ENCODE measurements at regions not wholly inside any gene's neighbourhood (a gene's known extent, or its start where the extent isn't known, plus 50 kb on each side); places are given as distances from the start of the nearest gene placed in this dataset.

DNA sequence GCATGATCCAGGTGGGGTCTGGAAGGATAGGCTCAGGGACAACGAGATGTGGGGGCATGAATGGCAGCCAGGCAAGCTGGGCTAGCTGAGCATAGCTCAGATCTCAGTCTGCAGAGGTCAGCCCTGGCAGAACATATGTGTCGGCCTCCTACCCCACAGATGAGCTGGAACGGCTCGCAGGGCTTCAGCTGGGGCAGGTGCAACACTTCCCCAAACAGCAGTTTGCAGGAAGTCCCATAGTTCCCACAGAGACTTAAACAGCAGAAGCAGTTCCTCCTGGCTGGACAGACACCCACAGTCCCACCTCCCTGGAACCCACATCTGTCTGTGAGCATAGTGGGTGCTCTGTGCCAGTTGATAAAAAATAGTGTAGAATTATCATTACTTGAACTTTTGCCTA, 404.6 kb downstream of the GADD45G start:
- no peaks in the 10 kb centered on the region for H3K27me3 ChIP-seq (ENCODE audit: control insufficient read depth in 3 of 3, insufficient read depth in 3 of 3, low read length in 2 of 3)
- ATAC-seq (ENCODE audit: insufficient read depth, low FRiP score) (no peak), DNase-seq (no peak)
- WGBS, 2 donors = 37 to 68% methylated on average over 4 of the region's 4 CpGs
- H3K9me3 ChIP-seq (ENCODE audit: control insufficient read depth in 4 of 4, insufficient read depth in 3 of 4, low read length in 3 of 4) = peaks cover 0 to 3% (median 0%) of the 10 kb centered on the region in 4 donors
- H3K36me3 ChIP-seq (ENCODE audit: control insufficient read depth in 4 of 4, insufficient read depth in 4 of 4, low read length in 4 of 4) = no peaks in the 10 kb centered on the region
- no peak overlapping the region for H3K4me3 ChIP-seq
- H3K27ac ChIP-seq (ENCODE audit: low read depth in 1 of 2, low read length in 1 of 2) = no peak overlapping the region
- H3K9ac ChIP-seq (ENCODE audit: insufficient read depth in 1 of 2, low read length in 2 of 2) = no peak overlapping the region
- no peaks in the 10 kb centered on the region for H3K4me1 ChIP-seq (ENCODE audit: control insufficient read depth in 5 of 5, insufficient read depth in 5 of 5, low read length in 5 of 5)
- TF ChIP-seq, protein P1, sequence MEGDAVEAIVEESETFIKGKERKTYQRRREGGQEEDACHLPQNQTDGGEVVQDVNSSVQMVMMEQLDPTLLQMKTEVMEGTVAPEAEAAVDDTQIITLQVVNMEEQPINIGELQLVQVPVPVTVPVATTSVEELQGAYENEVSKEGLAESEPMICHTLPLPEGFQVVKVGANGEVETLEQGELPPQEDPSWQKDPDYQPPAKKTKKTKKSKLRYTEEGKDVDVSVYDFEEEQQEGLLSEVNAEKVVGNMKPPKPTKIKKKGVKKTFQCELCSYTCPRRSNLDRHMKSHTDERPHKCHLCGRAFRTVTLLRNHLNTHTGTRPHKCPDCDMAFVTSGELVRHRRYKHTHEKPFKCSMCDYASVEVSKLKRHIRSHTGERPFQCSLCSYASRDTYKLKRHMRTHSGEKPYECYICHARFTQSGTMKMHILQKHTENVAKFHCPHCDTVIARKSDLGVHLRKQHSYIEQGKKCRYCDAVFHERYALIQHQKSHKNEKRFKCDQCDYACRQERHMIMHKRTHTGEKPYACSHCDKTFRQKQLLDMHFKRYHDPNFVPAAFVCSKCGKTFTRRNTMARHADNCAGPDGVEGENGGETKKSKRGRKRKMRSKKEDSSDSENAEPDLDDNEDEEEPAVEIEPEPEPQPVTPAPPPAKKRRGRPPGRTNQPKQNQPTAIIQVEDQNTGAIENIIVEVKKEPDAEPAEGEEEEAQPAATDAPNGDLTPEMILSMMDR (IDR thresholded peaks at IDR 0.05; ENCODE audit: control extremely low read depth, extremely low read depth) = no peak

DNA sequence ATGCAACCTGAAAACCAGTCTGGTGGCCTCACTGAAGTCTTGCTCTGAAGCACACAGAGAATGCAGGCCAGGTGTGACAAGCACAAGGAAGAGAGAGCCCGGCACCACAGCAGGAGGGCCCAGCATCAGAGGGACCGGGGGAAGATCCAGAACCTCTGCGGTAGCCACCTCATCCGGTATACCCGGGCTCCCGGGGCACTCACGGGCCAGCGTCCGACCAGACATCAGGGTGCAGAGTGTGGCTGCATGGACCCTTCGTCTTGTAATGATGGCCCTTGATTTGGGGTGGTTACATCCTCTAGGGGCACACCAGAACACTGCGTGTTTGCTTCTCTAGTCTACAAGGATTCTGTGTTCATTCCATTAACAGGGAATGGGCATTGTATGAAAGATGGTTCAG, 406.0 kb downstream of the GADD45G start:
- Histone ChIP-seq H3K4me3 (no peak overlapping the region), H3K9me3 (ENCODE audit: control insufficient read depth in 4 of 4, insufficient read depth in 3 of 4, low read length in 3 of 4) (no peaks in the 10 kb centered on the region), H3K27ac (ENCODE audit: low read depth in 1 of 2, low read length in 1 of 2) (no peak overlapping the region), H3K9ac (ENCODE audit: insufficient read depth in 1 of 2, low read length in 2 of 2) (no peak overlapping the region), H3K4me1 (ENCODE audit: control insufficient read depth in 5 of 5, insufficient read depth in 5 of 5, low read length in 5 of 5) (no peaks in the 10 kb centered on the region), H3K36me3 (ENCODE audit: control insufficient read depth in 4 of 4, insufficient read depth in 4 of 4, low read length in 4 of 4) (no peaks in the 10 kb centered on the region), H3K27me3 (ENCODE audit: control insufficient read depth in 3 of 3, insufficient read depth in 3 of 3, low read length in 2 of 3) (no peaks in the 10 kb centered on the region)
- no peak for ATAC-seq (ENCODE audit: insufficient read depth, low FRiP score)
- WGBS, 2 donors = 96% methylated on average over 11 of the region's 11 CpGs
- TF ChIP-seq, protein P1 (IDR thresholded peaks at IDR 0.05; ENCODE audit: control extremely low read depth, extremely low read depth) = no peak
- no peak for DNase-seq

DNA sequence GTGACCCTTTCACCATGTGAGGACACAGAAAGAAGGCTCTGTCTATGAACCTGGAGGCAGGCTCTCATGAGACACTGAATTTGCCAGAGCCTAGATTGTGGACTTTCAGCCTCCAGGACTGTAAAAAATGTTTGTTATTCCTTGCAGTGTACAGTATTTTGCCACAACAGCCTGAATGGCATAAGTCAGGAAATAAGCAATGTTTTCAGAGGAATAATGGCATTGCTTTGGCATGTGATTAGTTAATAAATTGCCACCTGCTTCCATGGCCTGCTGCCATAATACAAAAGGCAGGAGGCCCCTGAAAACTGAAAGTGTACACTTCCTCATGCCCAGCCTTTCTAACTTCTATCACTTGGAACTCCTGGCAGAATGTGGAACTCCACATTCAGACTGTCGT, 408.1 kb downstream of the GADD45G start:
- Histone ChIP-seq H3K4me1 (ENCODE audit: control insufficient read depth in 5 of 5, insufficient read depth in 5 of 5, low read length in 5 of 5) (peaks cover 0 to 1% (median 0%) of the 10 kb centered on the region in 5 donors), H3K27ac (ENCODE audit: low read depth in 1 of 2, low read length in 1 of 2) (no peak overlapping the region), H3K36me3 (ENCODE audit: control insufficient read depth in 4 of 4, insufficient read depth in 4 of 4, low read length in 4 of 4) (no peaks in the 10 kb centered on the region), H3K9ac (ENCODE audit: insufficient read depth in 1 of 2, low read length in 2 of 2) (no peak overlapping the region), H3K4me3 (no peak overlapping the region), H3K27me3 (ENCODE audit: control insufficient read depth in 3 of 3, insufficient read depth in 3 of 3, low read length in 2 of 3) (no peaks in the 10 kb centered on the region), H3K9me3 (ENCODE audit: control insufficient read depth in 4 of 4, insufficient read depth in 3 of 4, low read length in 3 of 4) (no peaks in the 10 kb centered on the region)
- DNase-seq = peak in 2 of 3 donors; percentile 19 to 23
- 19 to 21% methylated on average over 1 of the region's 1 CpG for WGBS, 2 donors
- TF ChIP-seq, protein P1 (IDR thresholded peaks at IDR 0.05; ENCODE audit: control extremely low read depth, extremely low read depth) = no peak
- no peak for ATAC-seq (ENCODE audit: insufficient read depth, low FRiP score)

DNA sequence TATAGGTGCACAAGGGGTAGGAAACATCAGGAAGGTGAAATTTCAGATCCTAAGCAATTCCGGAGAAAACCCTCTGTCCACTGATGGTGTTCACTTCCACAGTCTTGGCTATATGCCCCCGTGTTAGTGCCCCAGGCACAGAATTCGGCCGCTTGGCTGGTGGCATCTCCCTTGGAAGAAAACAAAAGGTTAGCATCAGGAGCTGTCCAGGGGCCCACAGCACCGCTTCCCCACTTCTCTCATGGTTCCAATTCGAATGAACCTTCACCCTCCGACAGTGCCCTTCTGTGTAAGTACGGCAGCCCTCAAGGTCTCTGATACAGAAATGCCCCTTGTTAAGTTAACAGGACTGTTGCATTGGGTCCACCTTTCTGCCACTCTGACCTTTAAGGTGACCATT, 409.0 kb downstream of the GADD45G start:
- WGBS, 2 donors = 97% methylated on average over 8 of the region's 8 CpGs

More for the DNA sequence above, 409.0 kb downstream of the GADD45G start:
- DNase-seq = no peak
- no peak for ATAC-seq (ENCODE audit: insufficient read depth, low FRiP score)
- TF ChIP-seq, protein P1 (IDR thresholded peaks at IDR 0.05; ENCODE audit: control extremely low read depth, extremely low read depth) = no peak
- Histone ChIP-seq H3K27ac (ENCODE audit: low read depth in 1 of 2, low read length in 1 of 2) (no peak overlapping the region), H3K9me3 (ENCODE audit: control insufficient read depth in 4 of 4, insufficient read depth in 3 of 4, low read length in 3 of 4) (no peaks in the 10 kb centered on the region), H3K4me3 (no peak overlapping the region), H3K9ac (ENCODE audit: insufficient read depth in 1 of 2, low read length in 2 of 2) (no peak overlapping the region), H3K4me1 (ENCODE audit: control insufficient read depth in 5 of 5, insufficient read depth in 5 of 5, low read length in 5 of 5) (peaks cover 0 to 1% (median 0%) of the 10 kb centered on the region in 5 donors), H3K27me3 (ENCODE audit: control insufficient read depth in 3 of 3, insufficient read depth in 3 of 3, low read length in 2 of 3) (no peaks in the 10 kb centered on the region), H3K36me3 (ENCODE audit: control insufficient read depth in 4 of 4, insufficient read depth in 4 of 4, low read length in 4 of 4) (no peaks in the 10 kb centered on the region)
